ENCODE measurements at regions not wholly inside any gene's neighbourhood (a gene's known extent, or its start where the extent isn't known, plus 50 kb on each side); places are given as distances from the start of the nearest gene placed in this dataset.

DNA sequence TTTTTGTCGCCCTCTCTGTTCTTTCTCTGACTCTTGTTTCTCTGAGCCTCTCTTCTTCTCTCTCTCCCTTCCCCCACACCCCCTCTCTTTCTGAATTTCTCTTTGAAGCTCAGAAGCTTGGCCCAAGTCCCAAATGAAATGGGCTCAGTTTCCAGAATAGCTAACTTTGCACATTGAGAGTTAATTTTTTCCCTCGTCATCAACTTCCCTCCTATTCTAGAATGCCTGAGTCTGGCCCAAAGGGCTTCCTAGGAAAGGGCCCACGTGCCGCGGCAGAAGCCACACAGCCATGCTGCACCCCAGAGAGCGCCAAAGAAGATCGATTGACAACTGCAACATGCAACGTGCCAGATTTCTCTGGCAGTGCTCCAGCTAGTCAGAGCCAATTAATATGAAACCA is 588.8 kb upstream of the KLF4 start (continued):
- TF ChIP-seq NANOG (IDR thresholded peaks at IDR 0.05; ENCODE audit: borderline replicate concordance) (no peak), ZNF331 (CRISPR knock-in tag; IDR thresholded peaks at IDR 0.05; ENCODE audit: low read depth) (no peak)
- TF ChIP-seq, protein P1, sequence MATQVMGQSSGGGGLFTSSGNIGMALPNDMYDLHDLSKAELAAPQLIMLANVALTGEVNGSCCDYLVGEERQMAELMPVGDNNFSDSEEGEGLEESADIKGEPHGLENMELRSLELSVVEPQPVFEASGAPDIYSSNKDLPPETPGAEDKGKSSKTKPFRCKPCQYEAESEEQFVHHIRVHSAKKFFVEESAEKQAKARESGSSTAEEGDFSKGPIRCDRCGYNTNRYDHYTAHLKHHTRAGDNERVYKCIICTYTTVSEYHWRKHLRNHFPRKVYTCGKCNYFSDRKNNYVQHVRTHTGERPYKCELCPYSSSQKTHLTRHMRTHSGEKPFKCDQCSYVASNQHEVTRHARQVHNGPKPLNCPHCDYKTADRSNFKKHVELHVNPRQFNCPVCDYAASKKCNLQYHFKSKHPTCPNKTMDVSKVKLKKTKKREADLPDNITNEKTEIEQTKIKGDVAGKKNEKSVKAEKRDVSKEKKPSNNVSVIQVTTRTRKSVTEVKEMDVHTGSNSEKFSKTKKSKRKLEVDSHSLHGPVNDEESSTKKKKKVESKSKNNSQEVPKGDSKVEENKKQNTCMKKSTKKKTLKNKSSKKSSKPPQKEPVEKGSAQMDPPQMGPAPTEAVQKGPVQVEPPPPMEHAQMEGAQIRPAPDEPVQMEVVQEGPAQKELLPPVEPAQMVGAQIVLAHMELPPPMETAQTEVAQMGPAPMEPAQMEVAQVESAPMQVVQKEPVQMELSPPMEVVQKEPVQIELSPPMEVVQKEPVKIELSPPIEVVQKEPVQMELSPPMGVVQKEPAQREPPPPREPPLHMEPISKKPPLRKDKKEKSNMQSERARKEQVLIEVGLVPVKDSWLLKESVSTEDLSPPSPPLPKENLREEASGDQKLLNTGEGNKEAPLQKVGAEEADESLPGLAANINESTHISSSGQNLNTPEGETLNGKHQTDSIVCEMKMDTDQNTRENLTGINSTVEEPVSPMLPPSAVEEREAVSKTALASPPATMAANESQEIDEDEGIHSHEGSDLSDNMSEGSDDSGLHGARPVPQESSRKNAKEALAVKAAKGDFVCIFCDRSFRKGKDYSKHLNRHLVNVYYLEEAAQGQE (IDR thresholded peaks at IDR 0.05; ENCODE audit: unreplicated experiment) = no peak

DNA sequence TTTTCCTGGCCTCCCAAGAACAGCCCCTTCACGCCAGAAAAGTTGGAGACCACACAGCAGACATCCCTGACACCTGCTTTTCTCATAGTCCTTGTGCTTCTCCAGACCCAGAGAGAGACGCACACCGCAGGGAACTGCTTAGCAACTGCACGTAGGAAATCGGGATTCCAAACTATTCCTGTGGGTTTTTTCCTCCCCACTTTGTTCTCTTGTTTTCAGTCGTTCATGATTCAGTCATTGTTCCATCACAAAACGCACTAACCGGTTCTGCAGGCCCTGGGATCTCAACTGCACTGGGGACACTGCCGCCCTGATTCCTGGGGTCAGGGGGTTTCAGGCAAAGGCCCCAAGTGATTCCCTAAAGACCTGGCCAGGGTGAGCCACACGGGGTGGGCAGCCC is 588.0 kb upstream of the KLF4 start:
- Histone ChIP-seq H2AFZ (no peak overlapping the region), H3K27me3 (ENCODE audit: insufficient read depth) (no peaks in the 10 kb centered on the region), H4K20me1 (replicated peaks; ENCODE audit: insufficient read depth) (no peaks in the 10 kb centered on the region), H3K36me3 (ENCODE audit: insufficient read depth) (no peaks in the 10 kb centered on the region), H3F3A (replicated peaks; ENCODE audit: low read depth) (no peaks in the 10 kb centered on the region), H3K9me2 (ENCODE audit: insufficient read depth) (peaks cover 4% of the 10 kb centered on the region), H3K4me3 (no peak overlapping the region), H3K79me2 (replicated peaks; ENCODE audit: insufficient read depth) (no peaks in the 10 kb centered on the region), H3K27ac (ENCODE audit: low read depth) (no peak overlapping the region), H3K4me1 (ENCODE audit: insufficient read depth) (no peaks in the 10 kb centered on the region; the same call in 1 of the 2 replicates), H3K4me2 (no peak overlapping the region)
- no peak for ATAC-seq
- H3K27me3 Mint-ChIP-seq (ENCODE audit: insufficient read depth, low read depth, poor library complexity) = peaks cover 9% of the 10 kb centered on the region
- no peaks in the 10 kb centered on the region for H3K36me3 Mint-ChIP-seq (ENCODE audit: low read depth)
- H3K9me3 Mint-ChIP-seq = no peaks in the 10 kb centered on the region; the same call in 1 of the 3 replicates
- no peak overlapping the region for H3K27ac Mint-ChIP-seq
- no peak for DNase-seq (ENCODE audit: low spot score)
- H3K4me3 Mint-ChIP-seq = no peak overlapping the region
- peaks cover 8% of the 10 kb centered on the region for H3K4me1 Mint-ChIP-seq
- no peak for TF ChIP-seq NANOG (IDR thresholded peaks at IDR 0.05; ENCODE audit: borderline replicate concordance)
- TF ChIP-seq POLR2AphosphoS5 (IDR thresholded peaks at IDR 0.05; ENCODE audit: low read depth) = no peak
- TF ChIP-seq, protein P2, sequence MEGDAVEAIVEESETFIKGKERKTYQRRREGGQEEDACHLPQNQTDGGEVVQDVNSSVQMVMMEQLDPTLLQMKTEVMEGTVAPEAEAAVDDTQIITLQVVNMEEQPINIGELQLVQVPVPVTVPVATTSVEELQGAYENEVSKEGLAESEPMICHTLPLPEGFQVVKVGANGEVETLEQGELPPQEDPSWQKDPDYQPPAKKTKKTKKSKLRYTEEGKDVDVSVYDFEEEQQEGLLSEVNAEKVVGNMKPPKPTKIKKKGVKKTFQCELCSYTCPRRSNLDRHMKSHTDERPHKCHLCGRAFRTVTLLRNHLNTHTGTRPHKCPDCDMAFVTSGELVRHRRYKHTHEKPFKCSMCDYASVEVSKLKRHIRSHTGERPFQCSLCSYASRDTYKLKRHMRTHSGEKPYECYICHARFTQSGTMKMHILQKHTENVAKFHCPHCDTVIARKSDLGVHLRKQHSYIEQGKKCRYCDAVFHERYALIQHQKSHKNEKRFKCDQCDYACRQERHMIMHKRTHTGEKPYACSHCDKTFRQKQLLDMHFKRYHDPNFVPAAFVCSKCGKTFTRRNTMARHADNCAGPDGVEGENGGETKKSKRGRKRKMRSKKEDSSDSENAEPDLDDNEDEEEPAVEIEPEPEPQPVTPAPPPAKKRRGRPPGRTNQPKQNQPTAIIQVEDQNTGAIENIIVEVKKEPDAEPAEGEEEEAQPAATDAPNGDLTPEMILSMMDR (conservative IDR thresholded peaks at IDR 0.05; ENCODE audit: low read depth in 2 of 2) = no peak
- TF ChIP-seq ZNF331 (CRISPR knock-in tag; IDR thresholded peaks at IDR 0.05; ENCODE audit: low read depth) = no peak
- TF ChIP-seq, protein P3, sequence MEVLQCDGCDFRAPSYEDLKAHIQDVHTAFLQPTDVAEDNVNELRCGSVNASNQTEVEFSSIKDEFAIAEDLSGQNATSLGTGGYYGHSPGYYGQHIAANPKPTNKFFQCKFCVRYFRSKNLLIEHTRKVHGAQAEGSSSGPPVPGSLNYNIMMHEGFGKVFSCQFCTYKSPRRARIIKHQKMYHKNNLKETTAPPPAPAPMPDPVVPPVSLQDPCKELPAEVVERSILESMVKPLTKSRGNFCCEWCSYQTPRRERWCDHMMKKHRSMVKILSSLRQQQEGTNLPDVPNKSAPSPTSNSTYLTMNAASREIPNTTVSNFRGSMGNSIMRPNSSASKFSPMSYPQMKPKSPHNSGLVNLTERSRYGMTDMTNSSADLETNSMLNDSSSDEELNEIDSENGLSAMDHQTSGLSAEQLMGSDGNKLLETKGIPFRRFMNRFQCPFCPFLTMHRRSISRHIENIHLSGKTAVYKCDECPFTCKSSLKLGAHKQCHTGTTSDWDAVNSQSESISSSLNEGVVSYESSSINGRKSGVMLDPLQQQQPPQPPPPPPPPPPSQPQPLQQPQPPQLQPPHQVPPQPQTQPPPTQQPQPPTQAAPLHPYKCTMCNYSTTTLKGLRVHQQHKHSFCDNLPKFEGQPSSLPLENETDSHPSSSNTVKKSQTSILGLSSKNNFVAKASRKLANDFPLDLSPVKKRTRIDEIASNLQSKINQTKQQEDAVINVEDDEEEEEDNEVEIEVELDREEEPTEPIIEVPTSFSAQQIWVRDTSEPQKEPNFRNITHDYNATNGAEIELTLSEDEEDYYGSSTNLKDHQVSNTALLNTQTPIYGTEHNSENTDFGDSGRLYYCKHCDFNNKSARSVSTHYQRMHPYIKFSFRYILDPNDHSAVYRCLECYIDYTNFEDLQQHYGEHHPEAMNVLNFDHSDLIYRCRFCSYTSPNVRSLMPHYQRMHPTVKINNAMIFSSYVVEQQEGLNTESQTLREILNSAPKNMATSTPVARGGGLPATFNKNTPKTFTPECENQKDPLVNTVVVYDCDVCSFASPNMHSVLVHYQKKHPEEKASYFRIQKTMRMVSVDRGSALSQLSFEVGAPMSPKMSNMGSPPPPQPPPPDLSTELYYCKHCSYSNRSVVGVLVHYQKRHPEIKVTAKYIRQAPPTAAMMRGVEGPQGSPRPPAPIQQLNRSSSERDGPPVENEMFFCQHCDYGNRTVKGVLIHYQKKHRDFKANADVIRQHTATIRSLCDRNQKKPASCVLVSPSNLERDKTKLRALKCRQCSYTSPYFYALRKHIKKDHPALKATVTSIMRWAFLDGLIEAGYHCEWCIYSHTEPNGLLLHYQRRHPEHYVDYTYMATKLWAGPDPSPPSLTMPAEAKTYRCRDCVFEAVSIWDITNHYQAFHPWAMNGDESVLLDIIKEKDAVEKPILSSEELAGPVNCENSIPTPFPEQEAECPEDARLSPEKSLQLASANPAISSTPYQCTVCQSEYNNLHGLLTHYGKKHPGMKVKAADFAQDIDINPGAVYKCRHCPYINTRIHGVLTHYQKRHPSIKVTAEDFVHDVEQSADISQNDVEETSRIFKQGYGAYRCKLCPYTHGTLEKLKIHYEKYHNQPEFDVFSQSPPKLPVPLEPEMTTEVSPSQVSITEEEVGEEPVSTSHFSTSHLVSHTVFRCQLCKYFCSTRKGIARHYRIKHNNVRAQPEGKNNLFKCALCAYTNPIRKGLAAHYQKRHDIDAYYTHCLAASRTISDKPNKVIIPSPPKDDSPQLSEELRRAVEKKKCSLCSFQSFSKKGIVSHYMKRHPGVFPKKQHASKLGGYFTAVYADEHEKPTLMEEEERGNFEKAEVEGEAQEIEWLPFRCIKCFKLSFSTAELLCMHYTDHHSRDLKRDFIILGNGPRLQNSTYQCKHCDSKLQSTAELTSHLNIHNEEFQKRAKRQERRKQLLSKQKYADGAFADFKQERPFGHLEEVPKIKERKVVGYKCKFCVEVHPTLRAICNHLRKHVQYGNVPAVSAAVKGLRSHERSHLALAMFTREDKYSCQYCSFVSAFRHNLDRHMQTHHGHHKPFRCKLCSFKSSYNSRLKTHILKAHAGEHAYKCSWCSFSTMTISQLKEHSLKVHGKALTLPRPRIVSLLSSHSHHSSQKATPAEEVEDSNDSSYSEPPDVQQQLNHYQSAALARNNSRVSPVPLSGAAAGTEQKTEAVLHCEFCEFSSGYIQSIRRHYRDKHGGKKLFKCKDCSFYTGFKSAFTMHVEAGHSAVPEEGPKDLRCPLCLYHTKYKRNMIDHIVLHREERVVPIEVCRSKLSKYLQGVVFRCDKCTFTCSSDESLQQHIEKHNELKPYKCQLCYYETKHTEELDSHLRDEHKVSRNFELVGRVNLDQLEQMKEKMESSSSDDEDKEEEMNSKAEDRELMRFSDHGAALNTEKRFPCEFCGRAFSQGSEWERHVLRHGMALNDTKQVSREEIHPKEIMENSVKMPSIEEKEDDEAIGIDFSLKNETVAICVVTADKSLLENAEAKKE (CRISPR knock-in tag; IDR thresholded peaks at IDR 0.05) = no peak
- TF ChIP-seq ZNF114 (CRISPR knock-in tag; IDR thresholded peaks at IDR 0.05) = no peak
- no peak for TF ChIP-seq JUNB (IDR thresholded peaks at IDR 0.05; ENCODE audit: unreplicated experiment)
- TF ChIP-seq EZH2phosphoT487 (IDR thresholded peaks at IDR 0.05; ENCODE audit: unreplicated experiment) = no peak
- TF ChIP-seq EZH2 (IDR thresholded peaks at IDR 0.05; ENCODE audit: low read depth, unreplicated experiment) = no peak
- TF ChIP-seq, protein P1 (IDR thresholded peaks at IDR 0.05; ENCODE audit: unreplicated experiment) = no peak

Data from GM23338 (cell line).